ENCODE measurements at regions not wholly inside any gene's neighbourhood (a gene's known extent, or its start where the extent isn't known, plus 50 kb on each side); places are given as distances from the start of the nearest gene placed in this dataset.
"Not testable (repeated sequence)": the region's sequence is repeated elsewhere in the genome, so short reads cannot be mapped to it uniquely, and the experiment has no call there.

GRCh38 chr11:37881741-37882140, 1283.7 kb upstream of the RAG2 start:
- intact Hi-C loops (cut with DNase I), result no loop called here
- no peak for DNase-seq

- no peak for DNase-seq
- intact Hi-C loops (cut with DNase I), result no loop called here
Measured at GRCh38 chr11:37861671-37862070, 1263.6 kb upstream of the RAG2 start.

- intact Hi-C loops (cut with DNase I); DNase-seq: not testable (repeated sequence)
Measured at GRCh38 chr11:37858806-37859537, 1260.9 kb upstream of the RAG2 start.

GRCh38 chr11:37858398-37858797, 1260.4 kb upstream of the RAG2 start:
- no peak for DNase-seq
- intact Hi-C loops (cut with DNase I), result no loop called here

GRCh38 chr11:37857726-37858125, 1259.7 kb upstream of the RAG2 start:
- intact Hi-C loops (cut with DNase I), result no loop called here
- peak in 1 of 10 donors; percentile 48 for DNase-seq

- intact Hi-C loops (cut with DNase I), result no loop called here
- no peak for DNase-seq
Measured at GRCh38 chr11:37849706-37850105, 1251.7 kb upstream of the RAG2 start.

GRCh38 chr11:37843603-37844002, 1245.6 kb upstream of the RAG2 start:
- intact Hi-C loops (cut with DNase I), result no loop called here
- DNase-seq, result no peak

- intact Hi-C loops (cut with DNase I), result no loop called here
- DNase-seq, result no peak
Measured at GRCh38 chr11:37841016-37841415, 1243.0 kb upstream of the RAG2 start.

GRCh38 chr11:37840345-37840744, 1242.3 kb upstream of the RAG2 start:
- DNase-seq; intact Hi-C loops (cut with DNase I): not testable (repeated sequence)

GRCh38 chr11:37830529-37830928, 1232.5 kb upstream of the RAG2 start:
- intact Hi-C loops (cut with DNase I), result no loop called here
- DNase-seq, result no peak

GRCh38 chr11:37817727-37818270, 1219.8 kb upstream of the RAG2 start:
- intact Hi-C loops (cut with DNase I), result no loop called here
- DNase-seq, result peak in 1 of 10 donors; percentile 67

GRCh38 chr11:37812281-37812880, 1214.3 kb upstream of the RAG2 start:
- peak in 2 of 10 donors; percentile 62 to 77 for DNase-seq
- intact Hi-C loops (cut with DNase I), result no loop called here

- DNase-seq, result peak in 2 of 10 donors; percentile 27 to 39
- intact Hi-C loops (cut with DNase I), result no loop called here
Measured at GRCh38 chr11:37811349-37811748, 1213.3 kb upstream of the RAG2 start.

- DNase-seq, result no peak
- intact Hi-C loops (cut with DNase I), result no loop called here
Measured at GRCh38 chr11:37804666-37805065, 1206.6 kb upstream of the RAG2 start.

GRCh38 chr11:37788141-37788877, 1190.3 kb upstream of the RAG2 start:
- intact Hi-C loops (cut with DNase I), result no loop called here
- no peak for DNase-seq

GRCh38 chr11:37786214-37786755, 1188.2 kb upstream of the RAG2 start:
- intact Hi-C loops (cut with DNase I), result no loop called here
- DNase-seq, result no peak

GRCh38 chr11:37774441-37774840, 1176.4 kb upstream of the RAG2 start:
- peak in 1 of 10 donors; percentile 53 for DNase-seq
- intact Hi-C loops (cut with DNase I), result no loop called here

- DNase-seq, result no peak
- intact Hi-C loops (cut with DNase I), result no loop called here
Measured at GRCh38 chr11:37770145-37770544, 1172.1 kb upstream of the RAG2 start.

GRCh38 chr11:37762079-37762478, 1164.0 kb upstream of the RAG2 start:
- intact Hi-C loops (cut with DNase I), result no loop called here
- no peak for DNase-seq

- no peak for DNase-seq
- intact Hi-C loops (cut with DNase I), result no loop called here
Measured at GRCh38 chr11:37755521-37755920, 1157.5 kb upstream of the RAG2 start.

- DNase-seq, result no peak
- intact Hi-C loops (cut with DNase I), result no loop called here
Measured at GRCh38 chr11:37748641-37749040, 1150.6 kb upstream of the RAG2 start.

Measured in posterior cingulate gyrus (tissue), 11 donors.